ENCODE measurements at regions not wholly inside any gene's neighbourhood (a gene's known extent, or its start where the extent isn't known, plus 50 kb on each side); places are given as distances from the start of the nearest gene placed in this dataset.

DNA sequence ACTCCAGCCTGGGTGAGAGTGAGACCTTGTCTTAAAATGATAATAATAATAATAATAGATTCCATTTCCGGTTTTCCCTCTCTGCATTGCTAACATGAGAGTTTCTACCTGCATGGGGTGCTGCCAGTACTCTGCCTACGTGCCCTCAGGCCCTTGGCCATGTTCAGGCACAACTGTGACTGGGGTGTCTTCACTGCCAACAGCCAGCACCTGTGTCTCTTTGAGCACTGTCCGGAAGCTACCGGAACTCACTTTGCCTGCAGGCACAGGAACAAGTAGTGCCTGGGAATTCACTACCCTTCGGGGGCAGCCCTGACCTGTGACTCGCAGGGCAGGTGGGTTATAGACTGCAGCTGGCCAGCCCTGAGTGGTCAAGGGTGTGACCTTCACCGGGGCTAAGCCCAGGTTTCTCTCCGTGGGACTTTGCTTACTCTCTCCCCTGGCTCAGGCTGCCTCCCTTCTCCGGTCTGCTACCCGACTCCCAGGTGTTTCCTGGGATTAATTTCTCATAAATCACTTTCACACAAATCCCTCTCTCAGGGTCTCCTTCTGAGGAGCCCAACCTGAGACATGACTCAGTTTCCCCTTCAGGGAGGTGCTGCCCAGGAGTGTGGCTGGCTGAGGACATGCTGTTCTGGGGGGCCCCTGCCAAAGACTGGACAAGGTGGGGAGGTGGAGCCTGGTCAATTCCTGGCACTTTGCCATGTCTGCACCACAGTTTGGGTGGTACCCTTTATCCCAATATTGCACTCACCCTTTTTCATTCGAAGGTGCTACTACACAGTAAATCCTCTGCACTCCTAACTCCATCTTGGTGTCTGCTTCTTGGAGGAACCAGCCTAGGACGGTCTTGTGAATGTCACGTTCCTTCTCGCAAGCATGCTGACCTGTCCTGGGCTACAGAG, 79.5 kb upstream of the RALGAPA2 start:
- H3K27ac ChIP-seq = no peak overlapping the region
- TF ChIP-seq CBX2 (IDR thresholded peaks at IDR 0.05; ENCODE audit: borderline replicate concordance, low read depth) (no peak), SMC3 (IDR thresholded peaks at IDR 0.05) (no peak), CEBPB (IDR thresholded peaks at IDR 0.05) (no peak), ZC3H11A (IDR thresholded peaks at IDR 0.05) (no peak), HOXA7 (CRISPR knock-in tag; IDR thresholded peaks at IDR 0.05) (no peak), JUNB (IDR thresholded peaks at IDR 0.05) (no peak), KDM1A (IDR thresholded peaks at IDR 0.05; ENCODE audit: low read depth) (no peak), ZNF302 (CRISPR knock-in tag; IDR thresholded peaks at IDR 0.05) (no peak), KDM5A (IDR thresholded peaks at IDR 0.05) (no peak), NFE2L2 (conservative IDR thresholded peaks at IDR 0.05; ENCODE audit: low read length) (no peak), FOSL2 (IDR thresholded peaks at IDR 0.05) (no peak), FOSL2 (CRISPR knock-in tag; IDR thresholded peaks at IDR 0.05) (no peak), NR3C1 (IDR thresholded peaks at IDR 0.05) (no peak), PHF8 (IDR thresholded peaks at IDR 0.05; ENCODE audit: borderline replicate concordance, low read depth) (no peak), MAFK (IDR thresholded peaks at IDR 0.05; ENCODE audit: partially characterized antibody) (no peak)
- TF ChIP-seq, protein P1, sequence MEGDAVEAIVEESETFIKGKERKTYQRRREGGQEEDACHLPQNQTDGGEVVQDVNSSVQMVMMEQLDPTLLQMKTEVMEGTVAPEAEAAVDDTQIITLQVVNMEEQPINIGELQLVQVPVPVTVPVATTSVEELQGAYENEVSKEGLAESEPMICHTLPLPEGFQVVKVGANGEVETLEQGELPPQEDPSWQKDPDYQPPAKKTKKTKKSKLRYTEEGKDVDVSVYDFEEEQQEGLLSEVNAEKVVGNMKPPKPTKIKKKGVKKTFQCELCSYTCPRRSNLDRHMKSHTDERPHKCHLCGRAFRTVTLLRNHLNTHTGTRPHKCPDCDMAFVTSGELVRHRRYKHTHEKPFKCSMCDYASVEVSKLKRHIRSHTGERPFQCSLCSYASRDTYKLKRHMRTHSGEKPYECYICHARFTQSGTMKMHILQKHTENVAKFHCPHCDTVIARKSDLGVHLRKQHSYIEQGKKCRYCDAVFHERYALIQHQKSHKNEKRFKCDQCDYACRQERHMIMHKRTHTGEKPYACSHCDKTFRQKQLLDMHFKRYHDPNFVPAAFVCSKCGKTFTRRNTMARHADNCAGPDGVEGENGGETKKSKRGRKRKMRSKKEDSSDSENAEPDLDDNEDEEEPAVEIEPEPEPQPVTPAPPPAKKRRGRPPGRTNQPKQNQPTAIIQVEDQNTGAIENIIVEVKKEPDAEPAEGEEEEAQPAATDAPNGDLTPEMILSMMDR (IDR thresholded peaks at IDR 0.05) = no peak
- TF ChIP-seq, protein P2, sequence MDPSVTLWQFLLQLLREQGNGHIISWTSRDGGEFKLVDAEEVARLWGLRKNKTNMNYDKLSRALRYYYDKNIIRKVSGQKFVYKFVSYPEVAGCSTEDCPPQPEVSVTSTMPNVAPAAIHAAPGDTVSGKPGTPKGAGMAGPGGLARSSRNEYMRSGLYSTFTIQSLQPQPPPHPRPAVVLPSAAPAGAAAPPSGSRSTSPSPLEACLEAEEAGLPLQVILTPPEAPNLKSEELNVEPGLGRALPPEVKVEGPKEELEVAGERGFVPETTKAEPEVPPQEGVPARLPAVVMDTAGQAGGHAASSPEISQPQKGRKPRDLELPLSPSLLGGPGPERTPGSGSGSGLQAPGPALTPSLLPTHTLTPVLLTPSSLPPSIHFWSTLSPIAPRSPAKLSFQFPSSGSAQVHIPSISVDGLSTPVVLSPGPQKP (IDR thresholded peaks at IDR 0.05; ENCODE audit: low read depth, low read length) = no peak
- TF ChIP-seq, protein P3, sequence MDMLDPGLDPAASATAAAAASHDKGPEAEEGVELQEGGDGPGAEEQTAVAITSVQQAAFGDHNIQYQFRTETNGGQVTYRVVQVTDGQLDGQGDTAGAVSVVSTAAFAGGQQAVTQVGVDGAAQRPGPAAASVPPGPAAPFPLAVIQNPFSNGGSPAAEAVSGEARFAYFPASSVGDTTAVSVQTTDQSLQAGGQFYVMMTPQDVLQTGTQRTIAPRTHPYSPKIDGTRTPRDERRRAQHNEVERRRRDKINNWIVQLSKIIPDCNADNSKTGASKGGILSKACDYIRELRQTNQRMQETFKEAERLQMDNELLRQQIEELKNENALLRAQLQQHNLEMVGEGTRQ (IDR thresholded peaks at IDR 0.05) = no peak
- H3K4me2 ChIP-seq = no peak overlapping the region
- no peaks in the 10 kb centered on the region for H3K9me3 ChIP-seq
- ChIA-PET POLR2A (no interaction called here), CTCF (interaction anchor here (1.9 to 2.5 kb wide), 2 partner anchors 12 to 33 kb away, joined by 4 to 11 read pairs; no protein-coding TSS in a partner anchor)
- 21% methylated on average over 14 of the region's 14 CpGs for WGBS (ENCODE audit: missing lambda C conversion rate)
- DNase-seq (ENCODE audit: low read depth in 1 of 2, low spot score in 1 of 2) (no peak), FAIRE-seq (no peak), ATAC-seq (no peak)
- no peaks in the 10 kb centered on the region for H3K4me1 ChIP-seq
- H3K4me3 ChIP-seq = no peak overlapping the region

DNA sequence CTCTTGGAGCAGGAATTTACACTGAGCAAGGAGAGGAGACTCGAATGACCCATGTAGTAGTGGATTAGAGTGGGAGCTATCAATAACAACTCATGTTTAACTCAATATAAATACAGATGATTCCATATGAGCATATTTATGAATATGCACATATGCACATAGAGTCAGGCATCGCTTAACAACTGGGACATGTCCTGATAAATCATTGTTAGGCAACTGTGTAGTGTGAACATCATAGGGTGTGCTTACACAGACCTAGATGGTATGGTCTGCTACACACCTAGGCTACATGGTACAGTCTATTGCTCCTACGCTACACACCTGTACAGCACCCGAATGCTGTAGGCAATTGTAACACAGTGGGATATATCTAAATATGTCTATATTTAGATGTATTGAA, 75.9 kb upstream of the RALGAPA2 start:
- Histone ChIP-seq H3K9me3 (no peaks in the 10 kb centered on the region), H3K4me3 (no peak overlapping the region), H3K4me2 (no peak overlapping the region), H3K27ac (no peak overlapping the region), H3K4me1 (no peaks in the 10 kb centered on the region)
- POLR2A ChIA-PET = no interaction called here
- DNase-seq (ENCODE audit: low read depth in 1 of 2, low spot score in 1 of 2) (no peak), FAIRE-seq (no peak), ATAC-seq (no peak)
- WGBS (ENCODE audit: missing lambda C conversion rate) = 4% methylated on average over 4 of the region's 4 CpGs
- CTCF ChIA-PET = interaction anchor here (0.5 kb wide), 1 partner anchor 669 kb away, joined by 3 read pairs; no protein-coding TSS in a partner anchor
- TF ChIP-seq KDM5A (IDR thresholded peaks at IDR 0.05) = no peak
- TF ChIP-seq FOSL2 (IDR thresholded peaks at IDR 0.05) = no peak
- no peak for TF ChIP-seq FOSL2 (CRISPR knock-in tag; IDR thresholded peaks at IDR 0.05)
- no peak for TF ChIP-seq BHLHE40 (IDR thresholded peaks at IDR 0.05; ENCODE audit: low read depth, low read length)
- no peak for TF ChIP-seq ZNF302 (CRISPR knock-in tag; IDR thresholded peaks at IDR 0.05)
- TF ChIP-seq, protein P4, sequence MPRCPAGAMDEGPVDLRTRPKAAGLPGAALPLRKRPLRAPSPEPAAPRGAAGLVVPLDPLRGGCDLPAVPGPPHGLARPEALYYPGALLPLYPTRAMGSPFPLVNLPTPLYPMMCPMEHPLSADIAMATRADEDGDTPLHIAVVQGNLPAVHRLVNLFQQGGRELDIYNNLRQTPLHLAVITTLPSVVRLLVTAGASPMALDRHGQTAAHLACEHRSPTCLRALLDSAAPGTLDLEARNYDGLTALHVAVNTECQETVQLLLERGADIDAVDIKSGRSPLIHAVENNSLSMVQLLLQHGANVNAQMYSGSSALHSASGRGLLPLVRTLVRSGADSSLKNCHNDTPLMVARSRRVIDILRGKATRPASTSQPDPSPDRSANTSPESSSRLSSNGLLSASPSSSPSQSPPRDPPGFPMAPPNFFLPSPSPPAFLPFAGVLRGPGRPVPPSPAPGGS (IDR thresholded peaks at IDR 0.05) = no peak
- no peak for TF ChIP-seq CEBPB (IDR thresholded peaks at IDR 0.05)
- no peak for TF ChIP-seq EHF (CRISPR knock-in tag; IDR thresholded peaks at IDR 0.05)
- no peak for TF ChIP-seq CBX2 (IDR thresholded peaks at IDR 0.05; ENCODE audit: borderline replicate concordance, low read depth)
- TF ChIP-seq ZSCAN20 (CRISPR knock-in tag; IDR thresholded peaks at IDR 0.05) = no peak
- TF ChIP-seq EHMT2 (IDR thresholded peaks at IDR 0.05; ENCODE audit: low read depth) = no peak
- no peak for TF ChIP-seq RAD21 (conservative IDR thresholded peaks at IDR 0.05 in 1 of 2, IDR thresholded peaks at IDR 0.05 in 1 of 2)
- no peak for TF ChIP-seq JUN (IDR thresholded peaks at IDR 0.05)
- TF ChIP-seq, protein P5, sequence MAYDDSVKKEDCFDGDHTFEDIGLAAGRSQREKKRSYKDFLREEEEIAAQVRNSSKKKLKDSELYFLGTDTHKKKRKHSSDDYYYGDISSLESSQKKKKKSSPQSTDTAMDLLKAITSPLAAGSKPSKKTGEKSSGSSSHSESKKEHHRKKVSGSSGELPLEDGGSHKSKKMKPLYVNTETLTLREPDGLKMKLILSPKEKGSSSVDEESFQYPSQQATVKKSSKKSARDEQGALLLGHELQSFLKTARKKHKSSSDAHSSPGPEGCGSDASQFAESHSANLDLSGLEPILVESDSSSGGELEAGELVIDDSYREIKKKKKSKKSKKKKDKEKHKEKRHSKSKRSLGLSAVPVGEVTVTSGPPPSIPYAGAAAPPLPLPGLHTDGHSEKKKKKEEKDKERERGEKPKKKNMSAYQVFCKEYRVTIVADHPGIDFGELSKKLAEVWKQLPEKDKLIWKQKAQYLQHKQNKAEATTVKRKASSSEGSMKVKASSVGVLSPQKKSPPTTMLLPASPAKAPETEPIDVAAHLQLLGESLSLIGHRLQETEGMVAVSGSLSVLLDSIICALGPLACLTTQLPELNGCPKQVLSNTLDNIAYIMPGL (CRISPR knock-in tag; IDR thresholded peaks at IDR 0.05; ENCODE audit: borderline replicate concordance) = no peak
- no peak for TF ChIP-seq CHD4 (IDR thresholded peaks at IDR 0.05; ENCODE audit: borderline replicate concordance)
- no peak for TF ChIP-seq HOXA7 (CRISPR knock-in tag; IDR thresholded peaks at IDR 0.05)
- no peak for TF ChIP-seq SMC3 (IDR thresholded peaks at IDR 0.05)
- no peak for TF ChIP-seq ZC3H11A (IDR thresholded peaks at IDR 0.05)
- TF ChIP-seq, protein P6, sequence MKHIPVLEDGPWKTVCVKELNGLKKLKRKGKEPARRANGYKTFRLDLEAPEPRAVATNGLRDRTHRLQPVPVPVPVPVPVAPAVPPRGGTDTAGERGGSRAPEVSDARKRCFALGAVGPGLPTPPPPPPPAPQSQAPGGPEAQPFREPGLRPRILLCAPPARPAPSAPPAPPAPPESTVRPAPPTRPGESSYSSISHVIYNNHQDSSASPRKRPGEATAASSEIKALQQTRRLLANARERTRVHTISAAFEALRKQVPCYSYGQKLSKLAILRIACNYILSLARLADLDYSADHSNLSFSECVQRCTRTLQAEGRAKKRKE (CRISPR knock-in tag; IDR thresholded peaks at IDR 0.05; ENCODE audit: low read depth) = no peak
